Ammon's horn (tissue), 1 donor: ENCODE measurements at regions not wholly inside any gene's neighbourhood (a gene's known extent, or its start where the extent isn't known, plus 50 kb on each side); places are given as distances from the start of the nearest gene placed in this dataset.
A peak's percentile ranks its signal among the peaks of the same experiment; 100 is the strongest.
"Not testable (repeated sequence)": the region's sequence is repeated elsewhere in the genome, so short reads cannot be mapped to it uniquely, and the experiment has no call there.

Experiments used
- DNase-seq: peaks from one replicate; pipeline ENCODE4 v3.0.0-alpha.2; 2016; ENCODE audit warnings: low spot score

DNA sequence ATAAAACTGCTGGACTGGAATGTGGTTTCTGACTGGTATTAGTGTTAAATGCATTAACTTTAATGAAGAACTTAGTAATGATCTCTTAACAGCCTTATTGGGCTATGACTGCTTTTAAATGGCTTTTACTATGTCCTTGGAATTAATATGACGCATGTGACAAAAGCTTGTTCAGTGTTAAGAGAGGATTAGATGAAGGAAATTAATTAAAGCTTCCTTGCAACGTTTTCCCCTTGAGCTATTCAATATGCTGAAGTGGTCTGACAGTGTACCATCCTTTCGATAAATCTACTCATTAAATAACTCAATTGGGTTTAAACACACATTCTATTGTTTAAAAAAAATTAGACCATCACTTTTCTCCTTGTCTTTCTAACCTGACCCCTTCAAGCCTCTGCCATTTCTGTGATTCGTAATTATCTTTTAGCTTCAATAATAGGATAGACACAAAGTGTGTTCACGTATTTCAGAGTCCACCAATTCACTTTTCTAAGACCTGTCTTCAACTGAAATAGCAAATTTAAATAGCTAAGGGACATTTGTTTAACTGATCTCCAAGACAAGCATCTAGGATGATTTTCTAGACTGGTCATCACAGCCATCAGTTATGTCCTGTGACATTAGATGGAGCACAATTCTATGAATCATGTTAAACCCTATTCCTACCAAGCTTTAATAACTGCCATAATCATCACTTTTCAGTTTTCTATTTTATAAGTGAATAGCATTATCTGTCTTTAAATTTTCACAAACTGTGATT, 1258.0 kb upstream of the CDH9 start:
- no peak for DNase-seq

DNA sequence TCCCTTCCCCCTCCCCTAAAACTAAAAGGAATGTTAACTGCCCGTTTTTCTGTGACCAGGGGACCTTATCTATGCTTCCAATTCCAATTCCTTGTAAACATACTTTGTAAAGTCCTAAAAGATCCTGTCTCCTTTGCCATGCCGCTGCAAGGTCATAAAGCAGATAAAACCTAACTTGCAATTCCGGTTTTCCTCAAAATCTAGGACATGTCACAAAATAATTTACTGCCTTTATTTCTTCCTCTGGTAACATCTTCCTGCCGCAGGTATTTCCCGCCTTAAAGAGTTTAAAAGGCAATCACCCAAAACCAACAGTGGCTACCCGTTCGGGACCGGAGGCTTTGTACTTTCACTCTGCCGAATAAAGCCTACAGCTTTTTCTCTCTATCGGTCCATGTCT, 1248.6 kb upstream of the CDH9 start:
- not testable (repeated sequence) for DNase-seq

DNA sequence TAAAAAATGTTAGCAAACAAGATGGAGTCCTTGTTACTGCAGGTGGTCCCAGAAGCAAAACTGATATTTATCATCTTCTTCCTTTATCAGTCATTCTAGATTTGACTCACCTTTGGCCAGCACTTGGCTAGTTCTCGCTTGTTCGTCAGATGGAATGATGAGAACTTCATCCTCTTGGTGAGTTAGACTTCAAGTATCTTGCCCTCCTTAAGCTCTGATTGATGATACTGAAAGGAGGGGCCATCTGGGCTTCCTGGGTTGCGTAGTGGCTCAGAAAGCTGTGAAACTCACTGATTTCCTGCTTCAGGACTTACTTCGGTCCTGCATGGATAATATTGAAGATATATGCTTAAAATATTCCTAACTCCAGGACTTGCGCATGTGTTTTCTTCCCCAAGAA, 1248.2 kb upstream of the CDH9 start:
- DNase-seq: no peak

DNA sequence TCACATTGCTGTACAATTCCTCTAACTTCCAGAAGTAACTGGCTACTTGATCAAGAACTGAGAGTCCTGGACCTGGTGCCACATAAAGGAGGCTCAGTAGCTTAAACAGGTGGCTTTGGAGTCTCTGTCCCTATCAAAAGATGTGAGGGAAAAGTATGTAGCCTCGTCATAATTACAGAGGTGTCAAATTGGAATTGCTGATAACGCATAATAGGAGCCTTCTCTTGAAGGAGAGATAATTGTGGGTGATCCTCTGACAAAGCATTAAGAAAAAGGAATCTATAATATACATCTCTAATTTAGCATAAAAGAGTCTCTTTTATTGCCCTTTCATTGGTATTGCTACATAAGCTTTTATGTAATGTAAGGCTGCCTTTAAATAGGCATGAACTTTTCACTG, 1246.4 kb upstream of the CDH9 start:
- DNase-seq: no peak

DNA sequence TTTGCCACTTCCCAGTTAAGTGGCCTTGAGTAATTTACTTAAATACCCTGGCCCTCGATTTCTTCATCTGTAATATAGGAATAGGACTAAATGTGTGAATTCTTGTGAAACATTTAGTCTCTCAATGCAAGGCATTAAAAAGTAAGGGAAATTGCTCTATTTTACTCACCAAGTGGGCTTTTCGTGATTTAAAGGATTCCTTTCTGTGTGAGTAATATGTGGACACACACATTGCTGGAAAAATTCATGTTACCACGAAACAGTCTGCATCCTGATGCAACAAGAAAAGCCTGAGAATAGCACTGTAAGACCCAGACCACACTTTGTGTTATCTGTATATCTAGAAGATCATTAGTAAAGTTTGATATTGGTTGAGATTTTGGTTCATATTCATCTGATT, 1243.0 kb upstream of the CDH9 start:
- DNase-seq: no peak

DNA sequence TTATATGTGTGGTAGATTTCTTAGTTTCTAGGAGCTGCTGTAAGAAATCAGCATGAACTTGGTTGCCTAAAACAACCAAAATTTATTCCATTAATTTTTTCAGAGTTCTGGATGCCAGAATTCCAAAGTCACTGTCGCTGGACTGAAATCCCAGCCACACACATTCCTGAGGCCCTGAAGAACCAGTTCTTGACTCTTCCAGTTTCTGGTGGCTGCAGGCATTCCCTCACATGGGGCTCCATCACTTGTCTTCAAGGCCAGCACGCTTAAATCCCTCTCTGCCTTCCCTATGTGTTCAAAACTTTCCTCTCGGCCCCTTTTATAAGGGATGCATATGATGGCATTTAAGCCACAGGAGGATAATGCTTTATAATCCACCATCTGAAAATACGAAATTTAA, 1237.5 kb upstream of the CDH9 start:
- DNase-seq: no peak

DNA sequence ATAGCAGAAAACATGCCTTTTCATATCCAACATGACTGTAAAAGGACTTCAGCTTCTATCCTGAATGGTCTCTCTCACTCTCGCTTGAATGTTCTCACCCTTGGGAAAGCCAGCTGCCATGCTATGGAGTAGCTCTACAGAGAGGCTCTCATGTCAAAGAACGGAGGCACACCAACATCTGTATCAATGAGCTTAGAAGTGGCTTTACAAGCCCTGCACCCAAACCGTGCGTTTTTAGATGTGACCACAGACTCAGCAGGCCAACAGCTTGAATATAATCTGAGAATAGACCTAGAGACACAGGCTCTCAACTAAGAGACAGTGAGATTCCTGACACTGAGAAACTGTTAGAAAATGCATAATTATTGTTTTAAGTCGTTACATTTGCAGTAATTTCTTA, 1231.6 kb upstream of the CDH9 start:
- DNase-seq: no peak

DNA sequence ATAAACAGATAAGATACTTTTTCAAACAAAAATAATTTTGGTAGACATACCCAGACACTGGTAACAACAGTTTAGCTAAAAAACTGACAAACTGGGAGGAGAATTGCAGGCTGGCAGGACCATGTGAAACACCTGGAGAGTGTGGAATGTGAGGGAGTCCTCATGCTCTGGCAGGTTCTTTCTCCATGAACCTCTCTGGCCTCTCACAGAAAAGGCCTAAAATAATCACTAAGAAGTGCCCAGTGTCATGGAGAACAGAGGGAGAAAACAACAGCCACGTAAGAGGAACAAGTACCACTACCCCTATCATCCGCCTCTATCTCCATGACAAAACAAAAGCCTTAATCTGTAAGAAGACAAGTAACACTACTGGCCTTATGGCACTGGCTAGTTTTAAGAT, 1227.5 kb upstream of the CDH9 start:
- no peak for DNase-seq

DNA sequence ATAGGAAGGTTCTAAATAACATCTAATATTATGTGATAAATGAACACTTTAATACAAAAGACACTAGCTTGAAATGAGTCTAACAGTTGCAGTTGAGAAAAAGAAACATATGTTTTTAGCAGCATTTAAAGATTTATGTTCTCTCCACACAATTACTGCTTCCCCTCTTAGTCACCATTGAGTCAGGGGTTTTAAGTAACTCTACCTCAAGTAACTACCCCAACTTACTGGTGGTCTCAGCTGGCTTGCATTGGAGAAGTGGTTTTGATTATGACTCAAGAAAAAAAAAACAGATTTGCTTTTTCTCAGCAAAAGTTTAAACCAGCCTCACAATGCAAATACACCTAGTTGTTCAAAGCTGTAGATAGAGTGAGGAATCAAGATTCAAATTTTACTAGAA, 1216.5 kb upstream of the CDH9 start:
- DNase-seq: no peak

DNA sequence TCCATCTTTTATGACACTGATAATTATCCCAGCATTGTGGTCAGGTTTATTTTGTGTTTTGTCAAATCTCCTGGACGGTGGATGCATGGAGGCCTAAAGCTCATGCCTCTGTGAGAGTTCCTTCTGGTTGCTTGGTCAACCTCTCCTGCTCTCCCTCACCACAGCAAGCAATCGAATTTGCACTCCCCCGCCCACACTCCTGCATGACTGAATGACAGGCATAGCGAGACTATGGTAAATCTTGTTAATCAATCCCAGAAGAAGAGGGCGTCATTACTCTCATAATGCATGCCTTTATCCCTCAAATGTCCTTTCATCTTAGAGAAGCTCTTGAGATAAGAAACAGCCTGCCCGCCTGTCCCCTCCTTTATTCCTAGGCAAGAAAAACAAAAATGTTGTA, 1215.0 kb upstream of the CDH9 start:
- DNase-seq: no peak

DNA sequence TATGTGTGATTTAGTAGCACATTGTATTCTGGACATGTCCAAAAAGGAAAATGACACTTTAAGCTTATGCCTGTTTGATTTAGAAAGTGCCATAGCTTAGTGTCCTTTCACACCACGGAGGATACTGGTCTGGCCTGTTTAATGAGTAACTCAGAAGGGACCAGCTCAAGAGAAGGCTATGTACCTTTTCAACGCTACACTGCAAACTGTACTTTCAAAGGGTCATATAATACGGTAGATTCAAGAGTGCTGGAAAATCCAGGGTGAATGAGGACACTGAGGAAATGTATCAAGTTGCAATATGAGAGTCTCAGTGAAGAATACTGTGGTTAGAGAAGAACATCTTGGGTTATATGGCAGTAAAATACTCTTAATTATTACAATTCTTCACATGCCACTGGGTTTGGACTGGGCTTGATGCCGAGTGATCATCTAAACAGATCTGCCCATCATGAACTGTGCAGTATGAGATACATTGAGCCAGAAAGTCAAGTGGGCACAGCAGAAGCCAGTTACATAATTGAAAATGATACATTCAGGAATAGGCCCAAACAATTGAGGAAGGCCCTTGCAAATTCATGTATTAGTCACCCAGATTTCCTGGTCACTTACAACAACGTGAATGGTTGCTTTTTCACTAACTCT, 1211.5 kb upstream of the CDH9 start:
- DNase-seq: no peak

DNA sequence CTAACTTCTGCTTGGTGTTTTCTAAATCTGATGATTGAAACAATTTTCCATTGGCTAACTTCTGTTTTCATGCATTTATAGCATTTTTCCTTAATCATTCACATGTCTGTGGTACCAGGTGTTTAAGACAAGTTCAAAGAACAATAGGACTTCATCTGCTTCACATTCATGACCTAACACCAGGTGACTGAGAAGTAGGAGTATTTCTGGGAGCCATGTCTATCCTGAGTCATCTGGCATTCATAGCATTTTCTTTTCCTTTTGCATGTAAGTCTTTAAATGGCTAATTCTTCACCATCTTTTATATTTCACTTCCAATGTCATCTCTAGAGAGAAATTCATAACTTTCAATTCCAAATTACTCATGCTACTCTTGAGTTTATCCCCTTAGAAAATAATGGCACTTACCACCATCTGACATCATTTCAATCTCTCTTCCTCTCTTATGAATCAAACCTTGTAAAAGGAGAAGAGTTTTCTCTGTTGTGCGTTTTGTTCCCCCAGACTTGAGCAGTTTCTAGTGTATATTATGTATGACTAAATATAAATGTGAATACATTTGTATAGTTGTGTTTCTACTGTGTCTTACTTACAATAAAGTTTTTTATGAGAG, 1196.1 kb upstream of the CDH9 start:
- DNase-seq: no peak

DNA sequence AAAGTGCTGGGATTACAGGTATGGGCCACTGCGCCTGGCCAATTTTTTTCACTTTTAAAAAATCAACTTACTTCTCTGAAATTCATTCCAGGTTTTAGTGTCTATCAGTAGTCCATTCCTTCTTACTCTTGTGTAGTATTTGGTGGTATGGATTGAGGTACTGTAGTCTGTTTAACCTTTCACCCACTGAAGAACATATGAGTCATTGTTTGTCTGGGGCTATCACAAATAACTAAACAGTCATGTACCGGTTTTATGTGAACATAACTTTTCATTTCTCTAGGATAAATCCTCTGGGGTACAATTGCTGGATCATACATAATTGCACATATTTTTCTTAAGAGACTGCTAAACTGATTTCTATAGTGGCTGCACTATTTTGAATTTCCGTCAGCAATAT, 1188.0 kb upstream of the CDH9 start:
- DNase-seq: no peak

DNA sequence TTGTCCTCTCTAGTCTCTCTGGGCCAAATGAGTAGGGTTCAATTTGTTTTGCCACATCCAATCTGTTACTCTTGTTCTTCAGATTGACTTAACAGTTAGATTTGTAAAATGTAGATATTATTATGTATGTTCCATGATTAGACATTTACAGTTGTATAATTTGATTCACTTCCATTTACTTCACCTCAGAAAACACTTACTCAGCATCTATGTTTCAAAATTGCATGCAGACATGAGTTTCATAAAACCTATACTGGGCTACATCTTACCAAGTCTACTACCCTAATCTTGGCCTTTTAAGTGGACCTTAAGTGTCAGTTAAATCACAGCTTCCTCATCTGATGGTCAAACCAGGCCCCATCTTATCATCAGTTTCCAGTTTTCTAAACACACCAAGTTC, 1181.2 kb upstream of the CDH9 start:
- DNase-seq: no peak

DNA sequence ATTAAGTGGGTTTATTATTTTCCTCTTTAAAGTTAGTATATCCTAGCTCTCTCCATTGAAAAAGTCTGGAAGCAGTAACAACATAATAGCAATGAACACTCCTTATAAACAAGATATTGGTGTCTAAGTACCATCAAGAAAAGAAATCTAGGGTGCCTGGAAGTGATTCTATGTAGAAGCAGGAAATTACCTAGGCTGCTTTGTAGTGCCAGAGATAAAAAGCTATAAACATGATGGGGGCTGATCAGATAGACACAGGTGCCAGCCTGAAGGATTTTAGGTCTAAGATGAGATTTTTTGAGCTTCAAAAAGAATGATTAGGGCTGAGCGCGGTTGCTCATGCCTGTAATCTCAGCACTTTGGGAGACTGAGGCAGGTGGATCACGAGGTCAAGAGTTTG, 1179.3 kb upstream of the CDH9 start:
- DNase-seq: no peak

DNA sequence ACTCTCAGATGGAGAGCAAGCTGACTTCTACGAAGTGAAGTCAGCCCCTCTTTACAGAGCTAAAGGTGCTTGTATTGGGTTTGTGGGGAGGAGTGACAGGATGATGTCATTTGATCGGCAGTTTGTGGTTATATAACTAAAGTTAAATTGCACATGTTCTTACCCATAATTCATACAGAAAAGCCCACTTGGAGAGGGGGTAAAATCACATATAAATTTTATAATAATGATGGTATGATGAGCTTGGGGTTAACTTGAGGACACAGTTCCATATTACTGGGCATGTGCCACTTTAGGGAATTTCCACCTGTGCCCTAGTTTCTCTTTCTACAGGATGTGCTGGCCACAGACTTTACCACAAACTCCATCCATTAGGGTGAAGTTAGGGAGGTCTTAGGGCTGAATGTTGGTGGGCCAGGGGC, 1178.6 kb upstream of the CDH9 start:
- DNase-seq: no peak

DNA sequence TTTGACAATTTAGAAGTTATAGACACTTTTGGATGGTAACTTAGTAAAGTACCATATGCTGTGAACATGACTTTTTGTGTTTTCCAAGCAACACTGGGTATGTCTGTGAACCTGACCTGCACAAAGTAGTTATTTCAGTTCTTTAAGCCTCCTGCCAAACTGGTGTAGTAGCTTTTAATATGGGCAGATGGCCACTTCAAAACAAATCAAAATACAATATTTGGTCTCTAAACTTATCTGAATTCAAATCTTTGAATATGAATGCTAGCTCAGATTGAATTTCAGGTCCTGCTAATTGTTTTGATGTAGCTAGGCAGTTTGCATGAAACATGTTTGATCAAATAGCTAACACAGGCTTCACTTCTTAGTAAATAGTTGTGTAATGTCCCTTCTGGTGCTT, 1176.7 kb upstream of the CDH9 start:
- DNase-seq: no peak

DNA sequence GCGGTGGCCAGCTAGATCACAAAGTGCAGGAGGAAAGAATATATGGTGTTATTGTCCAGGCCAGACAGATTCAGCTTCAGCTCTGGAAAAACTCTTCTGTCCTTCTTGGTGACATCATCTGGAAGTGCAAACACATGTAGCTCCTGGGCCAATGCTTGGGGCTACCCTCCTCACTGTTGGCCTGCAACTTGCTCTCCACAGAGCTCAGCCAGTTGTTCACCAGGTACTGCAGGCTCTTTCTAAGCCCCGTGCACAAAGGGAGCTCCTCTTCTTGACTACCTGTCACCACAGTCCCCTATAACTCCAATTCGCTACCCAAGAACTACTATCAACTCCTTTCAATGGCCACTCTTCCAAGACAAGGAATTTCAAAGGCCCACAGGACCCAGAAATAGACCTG, 1175.9 kb upstream of the CDH9 start:
- no peak for DNase-seq

DNA sequence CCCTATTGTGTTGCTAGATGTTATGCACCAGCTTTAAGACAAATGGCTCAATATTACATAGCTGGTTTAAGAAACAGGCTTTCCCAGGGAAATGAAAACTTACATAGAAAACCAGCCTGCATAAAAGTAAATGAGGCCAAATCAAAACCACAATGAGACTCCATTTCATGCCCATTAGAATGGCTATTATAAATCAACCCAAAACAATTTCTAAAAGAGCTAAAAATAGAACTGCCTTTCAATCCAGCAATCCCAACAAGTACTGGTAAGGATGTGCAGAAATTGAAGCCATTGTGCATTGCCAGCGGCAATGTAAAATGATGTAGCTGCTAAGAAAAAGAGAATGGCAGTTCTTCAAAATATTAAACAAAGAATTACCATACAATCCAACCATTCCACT, 1170.0 kb upstream of the CDH9 start:
- DNase-seq: no peak

DNA sequence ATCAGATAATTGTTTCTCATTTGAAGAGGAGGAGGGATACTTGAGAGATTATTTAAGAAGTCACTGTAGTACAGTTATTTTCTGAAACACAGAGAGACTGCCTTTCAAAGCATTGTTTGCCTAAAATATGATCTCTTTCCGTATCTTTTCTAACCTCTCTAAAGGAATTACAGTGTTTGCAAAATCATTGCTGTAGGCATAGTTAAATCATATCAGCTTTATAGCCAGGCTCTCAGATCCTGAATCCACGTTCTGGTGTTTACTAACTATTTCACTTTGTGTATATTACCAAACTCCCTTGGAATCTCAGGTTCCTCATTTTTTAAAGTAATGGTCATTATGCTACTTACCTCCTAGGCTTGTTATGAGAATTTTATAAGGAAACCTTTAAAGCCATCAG, 1151.6 kb upstream of the CDH9 start:
- DNase-seq: no peak

DNA sequence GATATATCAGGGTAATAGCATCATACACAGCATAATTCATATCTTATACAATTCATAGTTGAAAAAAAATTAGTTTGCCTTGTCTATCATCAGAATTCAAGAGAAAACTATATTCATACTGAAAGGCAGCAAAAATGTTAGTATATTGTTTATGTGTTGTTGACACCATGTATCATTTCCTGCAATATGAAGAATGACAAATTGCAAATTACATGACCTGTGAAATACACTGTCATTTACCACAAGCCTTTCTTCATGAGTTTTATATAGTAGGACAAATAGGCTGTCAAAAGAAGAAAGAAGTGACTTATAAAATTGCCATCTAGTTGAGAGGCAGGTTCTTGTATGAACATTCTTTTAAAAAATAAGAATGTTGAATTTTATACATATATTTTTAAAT, 1136.3 kb upstream of the CDH9 start:
- no peak for DNase-seq

DNA sequence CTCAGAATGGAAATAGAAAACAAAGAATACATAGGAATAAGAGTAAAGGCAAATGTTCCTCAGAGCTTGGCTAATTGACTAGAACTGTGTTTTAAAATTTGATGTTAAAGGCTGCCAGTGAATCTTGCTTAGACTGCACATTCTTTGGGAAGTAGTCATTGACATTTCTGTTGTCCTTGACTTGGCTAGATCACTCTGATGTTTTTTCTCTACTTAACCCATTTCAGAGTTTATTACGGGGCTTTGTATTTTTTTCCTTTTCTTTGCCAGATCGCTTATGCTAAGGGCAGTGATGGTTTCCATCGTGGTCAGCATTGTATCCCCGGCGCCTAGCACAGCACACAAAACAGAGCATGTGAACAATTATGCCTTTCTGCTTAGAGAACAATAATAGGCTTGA, 1126.7 kb upstream of the CDH9 start:
- peak; percentile 34 for DNase-seq

DNA sequence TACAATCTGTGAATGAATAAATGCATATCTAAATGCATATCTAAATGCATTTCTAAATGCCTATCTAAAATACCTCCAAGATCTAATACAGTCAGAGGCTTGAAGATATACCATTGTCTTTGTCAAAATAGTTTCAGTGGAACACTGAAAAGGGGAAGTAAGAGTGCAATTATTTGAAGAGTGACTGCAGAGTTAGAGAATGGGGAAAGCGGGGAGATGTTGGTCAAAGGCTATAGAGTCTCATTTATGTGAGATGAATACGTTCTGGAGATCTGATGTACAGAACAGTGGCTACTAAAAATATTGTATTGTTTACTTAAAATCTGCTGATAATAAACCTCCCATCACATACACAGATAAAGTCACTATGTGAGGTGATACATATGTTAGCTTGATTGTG, 1126.2 kb upstream of the CDH9 start:
- DNase-seq: no peak

DNA sequence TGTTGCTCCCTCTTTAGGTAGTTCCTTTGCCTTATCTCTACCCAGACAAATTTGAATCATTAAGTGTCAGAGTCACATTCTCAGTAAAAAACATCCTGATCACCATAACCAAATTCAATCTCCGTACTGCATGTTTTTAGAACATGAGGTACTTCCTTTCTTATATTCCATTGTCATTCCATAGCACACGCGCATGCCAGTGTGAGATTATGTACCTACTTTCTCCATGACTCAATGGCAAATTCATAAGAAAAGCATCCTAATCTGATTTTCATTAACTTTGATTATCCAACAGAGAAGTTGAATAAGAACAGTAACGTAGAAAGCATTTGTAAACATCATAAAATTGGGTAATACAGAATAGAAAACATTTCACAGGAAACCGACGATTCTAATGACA, 1118.6 kb upstream of the CDH9 start:
- DNase-seq: no peak
